ENCODE measurements at regions not wholly inside any gene's neighbourhood (a gene's known extent, or its start where the extent isn't known, plus 50 kb on each side); places are given as distances from the start of the nearest gene placed in this dataset.

DNA sequence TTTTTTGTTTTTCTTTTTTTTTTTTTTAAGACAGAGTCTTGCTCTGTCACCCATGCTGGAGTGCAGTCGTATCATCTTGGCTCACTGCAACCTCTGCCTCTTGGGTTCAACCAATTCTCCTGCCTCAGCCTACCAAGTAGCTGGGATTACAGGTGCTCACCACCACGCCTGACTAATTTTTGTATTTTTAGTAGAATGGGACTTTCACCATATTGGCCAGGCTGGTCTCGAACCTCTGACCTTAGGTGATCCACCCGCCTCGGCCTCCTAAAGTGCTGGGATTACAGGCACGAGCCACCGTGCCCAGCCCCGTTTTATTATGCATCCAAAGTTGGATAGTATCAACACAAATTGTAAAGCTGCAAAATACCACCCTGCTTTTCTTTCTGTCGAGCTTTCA, 154.9 kb downstream of the CRPPA start (continued):
- TF ChIP-seq, protein P1, sequence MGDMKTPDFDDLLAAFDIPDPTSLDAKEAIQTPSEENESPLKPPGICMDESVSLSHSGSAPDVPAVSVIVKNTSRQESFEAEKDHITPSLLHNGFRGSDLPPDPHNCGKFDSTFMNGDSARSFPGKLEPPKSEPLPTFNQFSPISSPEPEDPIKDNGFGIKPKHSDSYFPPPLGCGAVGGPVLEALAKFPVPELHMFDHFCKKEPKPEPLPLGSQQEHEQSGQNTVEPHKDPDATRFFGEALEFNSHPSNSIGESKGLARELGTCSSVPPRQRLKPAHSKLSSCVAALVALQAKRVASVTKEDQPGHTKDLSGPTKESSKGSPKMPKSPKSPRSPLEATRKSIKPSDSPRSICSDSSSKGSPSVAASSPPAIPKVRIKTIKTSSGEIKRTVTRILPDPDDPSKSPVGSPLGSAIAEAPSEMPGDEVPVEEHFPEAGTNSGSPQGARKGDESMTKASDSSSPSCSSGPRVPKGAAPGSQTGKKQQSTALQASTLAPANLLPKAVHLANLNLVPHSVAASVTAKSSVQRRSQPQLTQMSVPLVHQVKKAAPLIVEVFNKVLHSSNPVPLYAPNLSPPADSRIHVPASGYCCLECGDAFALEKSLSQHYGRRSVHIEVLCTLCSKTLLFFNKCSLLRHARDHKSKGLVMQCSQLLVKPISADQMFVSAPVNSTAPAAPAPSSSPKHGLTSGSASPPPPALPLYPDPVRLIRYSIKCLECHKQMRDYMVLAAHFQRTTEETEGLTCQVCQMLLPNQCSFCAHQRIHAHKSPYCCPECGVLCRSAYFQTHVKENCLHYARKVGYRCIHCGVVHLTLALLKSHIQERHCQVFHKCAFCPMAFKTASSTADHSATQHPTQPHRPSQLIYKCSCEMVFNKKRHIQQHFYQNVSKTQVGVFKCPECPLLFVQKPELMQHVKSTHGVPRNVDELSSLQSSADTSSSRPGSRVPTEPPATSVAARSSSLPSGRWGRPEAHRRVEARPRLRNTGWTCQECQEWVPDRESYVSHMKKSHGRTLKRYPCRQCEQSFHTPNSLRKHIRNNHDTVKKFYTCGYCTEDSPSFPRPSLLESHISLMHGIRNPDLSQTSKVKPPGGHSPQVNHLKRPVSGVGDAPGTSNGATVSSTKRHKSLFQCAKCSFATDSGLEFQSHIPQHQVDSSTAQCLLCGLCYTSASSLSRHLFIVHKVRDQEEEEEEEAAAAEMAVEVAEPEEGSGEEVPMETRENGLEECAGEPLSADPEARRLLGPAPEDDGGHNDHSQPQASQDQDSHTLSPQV (IDR thresholded peaks at IDR 0.05): 0 out of 2 replicates have a peak, but pooled peaks have one; percentile 28
- TF ChIP-seq ZNF766 (CRISPR knock-in tag; conservative IDR thresholded peaks at IDR 0.05) (peak; percentile 64; the same call in 1 of the 2 replicates), SMAD4 (CRISPR knock-in tag; conservative IDR thresholded peaks at IDR 0.05) (peak; percentile 41; the same call in 1 of the 2 replicates), ADNP (tag; IDR thresholded peaks at IDR 0.05) (peak; percentile 89), DMBX1 (CRISPR knock-in tag; IDR thresholded peaks at IDR 0.05; ENCODE audit: borderline replicate concordance) (peak; percentile 74; the same call in 1 of the 2 replicates)
- TF ChIP-seq, protein P2, sequence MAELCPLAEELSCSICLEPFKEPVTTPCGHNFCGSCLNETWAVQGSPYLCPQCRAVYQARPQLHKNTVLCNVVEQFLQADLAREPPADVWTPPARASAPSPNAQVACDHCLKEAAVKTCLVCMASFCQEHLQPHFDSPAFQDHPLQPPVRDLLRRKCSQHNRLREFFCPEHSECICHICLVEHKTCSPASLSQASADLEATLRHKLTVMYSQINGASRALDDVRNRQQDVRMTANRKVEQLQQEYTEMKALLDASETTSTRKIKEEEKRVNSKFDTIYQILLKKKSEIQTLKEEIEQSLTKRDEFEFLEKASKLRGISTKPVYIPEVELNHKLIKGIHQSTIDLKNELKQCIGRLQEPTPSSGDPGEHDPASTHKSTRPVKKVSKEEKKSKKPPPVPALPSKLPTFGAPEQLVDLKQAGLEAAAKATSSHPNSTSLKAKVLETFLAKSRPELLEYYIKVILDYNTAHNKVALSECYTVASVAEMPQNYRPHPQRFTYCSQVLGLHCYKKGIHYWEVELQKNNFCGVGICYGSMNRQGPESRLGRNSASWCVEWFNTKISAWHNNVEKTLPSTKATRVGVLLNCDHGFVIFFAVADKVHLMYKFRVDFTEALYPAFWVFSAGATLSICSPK (IDR thresholded peaks at IDR 0.05; ENCODE audit: borderline replicate concordance): 0 out of 2 replicates have a peak, but pooled peaks have one; percentile 56
